WTC11 (cell line): ENCODE measurements at regions not wholly inside any gene's neighbourhood (a gene's known extent, or its start where the extent isn't known, plus 50 kb on each side); places are given as distances from the start of the nearest gene placed in this dataset.
A peak's percentile ranks its signal among the peaks of the same experiment; 100 is the strongest.

Experiments
- ATAC-seq: fragments of 200-7000 bp; cut with Tn5 transposase; 2 replicates; pipeline ENCODE4 v1.10.0; 2021; ENCODE audit warnings: mild to moderate bottlenecking, moderate library complexity
- CTCF ChIA-PET: fragments of 300-600 bp; sonication (Branson Sonifier 250); formaldehyde crosslinking; loops from one replicate; lab custom pipeline; 2021; ENCODE audit warnings: antibody characterized with exemption; lab: Charles Lee
- POLR2A ChIA-PET: fragments of 350-600 bp; sonication (Branson Sonifier 250); formaldehyde crosslinking; loops from one replicate; lab custom pipeline; 2021; ENCODE audit warnings: antibody characterized with exemption; lab: Charles Lee
- DNase-seq: peaks from one replicate; pipeline ENCODE4 v3.0.0; 2021; ENCODE audit warnings: low spot score
- H3K27ac Mint-ChIP-seq: 2 replicates; pipeline ENCODE4 v1.8.0; 2021; ENCODE audit warnings: mixed read lengths
- H3K27me3 Mint-ChIP-seq: 2 replicates; pipeline ENCODE4 v1.8.0; 2021; ENCODE audit warnings: low read depth, mild to moderate bottlenecking, moderate library complexity, mixed read lengths
- H3K36me3 Mint-ChIP-seq: 2 replicates; pipeline ENCODE4 v1.8.0; 2021; ENCODE audit warnings: mixed read lengths
- H3K4me1 Mint-ChIP-seq: 2 replicates; pipeline ENCODE4 v1.8.0; 2022; ENCODE audit warnings: mixed read lengths
- H3K4me3 Mint-ChIP-seq: 2 replicates; pipeline ENCODE4 v1.8.0; 2021; ENCODE audit warnings: mild to moderate bottlenecking, moderate library complexity, mixed read lengths
- H3K9me3 Mint-ChIP-seq: 2 replicates; pipeline ENCODE4 v1.8.0; 2021; ENCODE audit warnings: mixed read lengths
- ARID4B ChIP-seq: sonication (generic); formaldehyde crosslinking; IDR thresholded peaks from 2 replicates; pipeline ENCODE4 v1.8.0; 2023; ENCODE audit warnings: missing genetic modification reagents, mild to moderate bottlenecking, borderline replicate concordance
- CTCF ChIP-seq: fragments of 200-600 bp; IDR thresholded peaks from 2 replicates; pipeline ENCODE4 v1.8.0; 2022; ENCODE audit warnings: antibody characterized with exemption
- ERG ChIP-seq: fragments of 250-450 bp; sonication (Bioruptor Pico); IDR thresholded peaks from 2 replicates; pipeline ENCODE4 v1.8.0; 2021; ENCODE audit warnings: mild to moderate bottlenecking
- ESRRA ChIP-seq: sonication (generic); formaldehyde crosslinking; IDR thresholded peaks from 2 replicates; pipeline ENCODE4 v1.8.1; 2022; ENCODE audit warnings: mild to moderate bottlenecking, missing genetic modification reagents, borderline replicate concordance
- GTF2I ChIP-seq: fragments of 250-450 bp; sonication (Bioruptor Pico); conservative IDR thresholded peaks from 2 replicates; pipeline ENCODE4 v1.4.0; 2021; ENCODE audit warnings: mild to moderate bottlenecking
- IRF2 ChIP-seq: sonication (generic); formaldehyde crosslinking; IDR thresholded peaks from 2 replicates; pipeline ENCODE4 v1.8.0; 2022; ENCODE audit warnings: low read depth, missing genetic modification reagents, borderline replicate concordance
- JUN ChIP-seq: sonication (generic); formaldehyde crosslinking; IDR thresholded peaks from 2 replicates; pipeline ENCODE4 v1.8.0; 2023; ENCODE audit warnings: mild to moderate bottlenecking, missing genetic modification reagents
- NFATC4 ChIP-seq: fragments of 250-450 bp; sonication (Bioruptor Pico); IDR thresholded peaks from 2 replicates; pipeline ENCODE4 v1.9.0; 2021; ENCODE audit warnings: mild to moderate bottlenecking
- NR2C2 ChIP-seq: sonication (generic); formaldehyde crosslinking; IDR thresholded peaks from 2 replicates; pipeline ENCODE4 v1.8.0; 2022; ENCODE audit warnings: mild to moderate bottlenecking, missing genetic modification reagents
- PRRX2 ChIP-seq: fragments of 250-450 bp; sonication (Bioruptor Pico); IDR thresholded peaks from 2 replicates; pipeline ENCODE4 v1.8.0; 2021; ENCODE audit warnings: mild to moderate bottlenecking
- SMAD4 ChIP-seq: sonication (generic); formaldehyde crosslinking; IDR thresholded peaks from 2 replicates; pipeline ENCODE4 v1.8.0; 2022; ENCODE audit warnings: mild to moderate bottlenecking, missing genetic modification reagents
- ZNF219 ChIP-seq: sonication (generic); formaldehyde crosslinking; IDR thresholded peaks from 2 replicates; pipeline ENCODE4 v1.8.0; 2023; ENCODE audit warnings: missing genetic modification reagents, mild to moderate bottlenecking, borderline replicate concordance
- ZNF416 ChIP-seq: fragments of 250-450 bp; sonication (Bioruptor Pico); IDR thresholded peaks from 2 replicates; pipeline ENCODE4 v1.9.0; 2021; ENCODE audit warnings: mild to moderate bottlenecking, inconsistent platforms
- TF ChIP-seq, protein P1 (sequence below): sonication (generic); formaldehyde crosslinking; IDR thresholded peaks from 2 replicates; pipeline ENCODE4 v1.8.0; 2022; ENCODE audit warnings: mild to moderate bottlenecking, missing genetic modification reagents
- TF ChIP-seq, protein P2 (sequence below): fragments of 250-450 bp; sonication (Bioruptor Pico); IDR thresholded peaks from 2 replicates; pipeline ENCODE4 v1.9.0; 2021; ENCODE audit warnings: moderate library complexity, mild to moderate bottlenecking, inconsistent platforms, borderline replicate concordance
- TF ChIP-seq, protein P3 (sequence below): fragments of 250-450 bp; sonication (Bioruptor Pico); IDR thresholded peaks from 2 replicates; pipeline ENCODE4 v1.9.0; 2021; ENCODE audit warnings: mild to moderate bottlenecking

DNA sequence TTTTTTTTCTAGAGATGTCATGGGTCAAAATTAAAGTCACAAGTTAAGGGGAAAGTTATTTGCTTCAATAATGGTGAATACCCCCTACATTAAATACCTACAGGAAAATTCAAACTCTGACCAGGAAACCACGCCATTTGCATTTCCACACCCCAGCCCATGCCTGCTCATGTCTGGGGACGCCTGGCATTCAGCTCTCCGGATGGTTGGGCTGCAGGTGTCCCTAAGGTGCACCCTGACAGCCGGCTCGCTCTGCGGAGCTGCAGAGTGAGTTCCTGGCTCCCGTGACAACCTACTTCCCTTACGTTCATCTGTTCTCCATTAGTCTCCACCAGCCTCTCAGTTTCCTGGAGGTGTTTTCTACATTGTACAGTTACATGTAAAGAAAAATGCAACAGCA, 122.7 kb upstream of the RIOK3 start:
- ATAC-seq (no peak), DNase-seq (no peak)
- peaks cover 10% of the 10 kb centered on the region for H3K36me3 Mint-ChIP-seq
- ChIA-PET POLR2A (interaction anchor here (1.1 kb wide), 1 partner anchor 71 kb away, joined by 3 read pairs; no protein-coding TSS in a partner anchor), CTCF (interaction anchor here (1.4 kb wide), 1 partner anchor 123 kb away, joined by 4 read pairs; no protein-coding TSS in a partner anchor)
- H3K27ac Mint-ChIP-seq, result peak overlapping the region; percentile 20; the same call in 1 of the 2 replicates
- TF ChIP-seq ESRRA (CRISPR knock-in tag) (no peak), PRRX2 (no peak), NFATC4 (CRISPR knock-in tag) (no peak), SMAD4 (CRISPR knock-in tag) (no peak), CTCF (no peak), ZNF416 (CRISPR knock-in tag) (no peak), ERG (CRISPR knock-in tag) (no peak), ZNF219 (CRISPR knock-in tag) (no peak), IRF2 (CRISPR knock-in tag) (no peak), JUN (CRISPR knock-in tag) (no peak), GTF2I (CRISPR knock-in tag) (no peak), ARID4B (no peak), NR2C2 (CRISPR knock-in tag) (no peak)
- TF ChIP-seq, protein P1, sequence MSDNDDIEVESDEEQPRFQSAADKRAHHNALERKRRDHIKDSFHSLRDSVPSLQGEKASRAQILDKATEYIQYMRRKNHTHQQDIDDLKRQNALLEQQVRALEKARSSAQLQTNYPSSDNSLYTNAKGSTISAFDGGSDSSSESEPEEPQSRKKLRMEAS (CRISPR knock-in tag), result no peak
- TF ChIP-seq, protein P2, sequence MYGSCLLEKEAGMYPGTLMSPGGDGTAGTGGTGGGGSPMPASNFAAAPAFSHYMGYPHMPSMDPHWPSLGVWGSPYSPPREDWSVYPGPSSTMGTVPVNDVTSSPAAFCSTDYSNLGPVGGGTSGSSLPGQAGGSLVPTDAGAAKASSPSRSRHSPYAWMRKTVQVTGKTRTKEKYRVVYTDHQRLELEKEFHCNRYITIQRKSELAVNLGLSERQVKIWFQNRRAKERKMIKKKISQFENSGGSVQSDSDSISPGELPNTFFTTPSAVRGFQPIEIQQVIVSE (CRISPR knock-in tag), result no peak
- TF ChIP-seq, protein P3, sequence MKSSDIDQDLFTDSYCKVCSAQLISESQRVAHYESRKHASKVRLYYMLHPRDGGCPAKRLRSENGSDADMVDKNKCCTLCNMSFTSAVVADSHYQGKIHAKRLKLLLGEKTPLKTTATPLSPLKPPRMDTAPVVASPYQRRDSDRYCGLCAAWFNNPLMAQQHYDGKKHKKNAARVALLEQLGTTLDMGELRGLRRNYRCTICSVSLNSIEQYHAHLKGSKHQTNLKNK (CRISPR knock-in tag), result no peak
- H3K9me3 Mint-ChIP-seq, result peaks cover 8% of the 10 kb centered on the region; the same call in 1 of the 2 replicates
- no peak overlapping the region for H3K4me3 Mint-ChIP-seq
- peaks cover 15% of the 10 kb centered on the region for H3K27me3 Mint-ChIP-seq
- H3K4me1 Mint-ChIP-seq, result peaks cover 23% of the 10 kb centered on the region
